ENCODE measurements at regions not wholly inside any gene's neighbourhood (a gene's known extent, or its start where the extent isn't known, plus 50 kb on each side); places are given as distances from the start of the nearest gene placed in this dataset.

DNA sequence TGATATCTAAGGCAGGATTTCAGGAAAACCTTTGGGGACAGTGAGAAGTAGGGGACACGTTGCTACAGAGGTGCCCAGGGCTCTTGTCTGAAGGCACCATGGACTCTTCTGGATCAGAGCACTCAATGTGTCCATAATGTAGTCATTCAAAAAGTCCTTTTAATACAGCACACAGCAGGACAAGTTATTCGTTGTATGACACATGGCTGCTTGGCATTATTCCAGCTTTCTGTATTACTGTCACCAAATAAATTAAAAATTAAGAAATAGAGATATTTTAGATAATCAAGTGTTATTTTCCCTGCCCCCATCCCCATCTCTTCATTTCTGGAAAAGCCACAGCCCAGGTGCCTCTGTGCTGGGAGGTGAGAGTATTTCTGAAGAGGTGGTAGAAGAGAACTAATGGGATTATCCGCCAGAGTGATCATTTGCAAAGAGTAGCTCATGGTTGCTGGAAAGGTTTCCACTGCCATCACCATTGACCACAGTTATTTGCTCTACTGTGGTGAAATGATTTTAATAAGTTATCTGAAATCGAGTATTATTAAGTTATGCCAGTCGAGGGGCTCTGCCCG is 83.0 kb downstream of the CXCL12 start:
- DNase-seq (ENCODE audit: low read depth), result peak; percentile 55

DNA sequence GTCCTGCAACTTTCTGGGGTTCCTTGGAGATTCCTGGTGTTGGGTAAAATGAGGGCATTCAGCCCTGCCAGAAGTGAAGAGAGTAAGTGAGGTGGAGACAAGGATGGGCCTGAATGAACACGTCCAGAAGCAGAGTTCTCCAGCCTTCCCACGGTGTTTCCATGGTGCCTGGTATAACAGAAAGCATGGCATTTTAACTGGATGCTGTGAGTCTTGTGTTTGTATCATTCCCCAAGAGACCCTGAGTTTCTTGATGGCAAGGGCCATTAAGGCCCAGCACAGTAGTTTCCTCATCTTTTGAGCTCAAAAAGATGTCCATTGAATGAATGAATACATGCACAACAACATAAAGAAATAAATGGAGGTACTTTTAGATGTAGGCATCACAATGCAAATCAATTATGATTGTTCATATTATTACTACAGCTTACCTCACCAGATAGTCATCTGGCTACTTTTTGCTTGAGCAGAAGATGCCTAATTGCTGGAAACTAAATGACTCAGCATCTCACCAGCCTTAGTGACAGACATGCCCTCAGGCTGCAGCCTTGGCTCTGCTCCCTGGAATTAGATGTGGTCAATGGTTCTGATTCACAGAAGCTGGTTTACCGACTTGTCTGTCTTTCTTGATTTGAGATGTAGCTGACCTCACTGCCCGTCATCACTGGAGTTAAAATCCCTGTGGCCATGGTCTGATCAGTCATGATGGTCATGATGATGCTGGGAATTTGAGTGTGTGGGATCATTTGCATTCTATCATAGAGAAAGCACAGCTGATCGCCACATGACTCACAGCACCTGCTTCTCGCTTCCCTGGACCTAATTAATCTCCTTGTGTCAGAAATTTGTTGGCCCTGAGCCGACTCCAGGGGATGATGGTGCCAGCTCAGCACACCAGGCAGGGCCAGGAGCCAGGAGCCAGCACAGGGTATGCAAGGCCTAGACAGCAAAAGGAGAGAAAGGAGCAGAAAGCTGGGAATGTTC is 83.9 kb downstream of the CXCL12 start:
- peak; percentile 100 for DNase-seq (ENCODE audit: low read depth)

DNA sequence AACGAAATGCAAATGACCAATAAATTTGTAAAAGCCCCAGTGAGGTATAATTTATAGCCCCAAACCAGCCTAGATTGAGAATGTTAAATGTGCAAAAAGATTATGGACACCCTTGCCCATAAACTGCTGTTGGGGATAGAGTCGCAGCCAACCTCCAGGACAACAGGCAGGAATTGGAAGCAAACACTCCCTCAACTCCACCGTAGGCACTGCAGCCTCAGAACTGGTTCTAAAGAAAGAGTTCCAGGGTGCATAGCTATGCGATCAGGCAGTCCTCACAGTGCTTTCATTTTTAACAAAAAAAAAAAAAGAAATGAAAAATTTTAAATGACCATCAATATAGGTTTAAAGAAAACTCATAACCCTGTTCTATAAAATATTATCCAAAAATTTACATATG is 86.2 kb downstream of the CXCL12 start:
- DNase-seq (ENCODE audit: low read depth), result no peak

DNA sequence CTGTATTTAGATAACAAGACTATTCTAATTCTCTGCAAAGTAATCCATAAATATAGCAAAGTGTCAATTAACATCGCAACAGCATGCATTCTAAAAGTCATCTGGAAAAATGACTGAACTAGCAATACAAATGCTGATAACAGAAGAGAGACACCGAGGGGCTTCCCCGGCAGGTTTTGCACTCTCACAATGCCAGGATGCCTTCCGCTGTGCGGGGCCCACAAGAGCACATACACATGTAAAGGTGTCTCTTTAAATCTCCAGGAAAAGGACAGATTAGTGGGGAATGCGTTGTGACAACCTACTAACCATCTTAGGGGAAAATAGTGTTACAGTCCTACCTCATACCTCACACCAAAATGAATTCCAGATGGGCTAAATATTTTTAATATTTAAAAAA is 86.9 kb downstream of the CXCL12 start:
- no peak for DNase-seq (ENCODE audit: low read depth)

DNA sequence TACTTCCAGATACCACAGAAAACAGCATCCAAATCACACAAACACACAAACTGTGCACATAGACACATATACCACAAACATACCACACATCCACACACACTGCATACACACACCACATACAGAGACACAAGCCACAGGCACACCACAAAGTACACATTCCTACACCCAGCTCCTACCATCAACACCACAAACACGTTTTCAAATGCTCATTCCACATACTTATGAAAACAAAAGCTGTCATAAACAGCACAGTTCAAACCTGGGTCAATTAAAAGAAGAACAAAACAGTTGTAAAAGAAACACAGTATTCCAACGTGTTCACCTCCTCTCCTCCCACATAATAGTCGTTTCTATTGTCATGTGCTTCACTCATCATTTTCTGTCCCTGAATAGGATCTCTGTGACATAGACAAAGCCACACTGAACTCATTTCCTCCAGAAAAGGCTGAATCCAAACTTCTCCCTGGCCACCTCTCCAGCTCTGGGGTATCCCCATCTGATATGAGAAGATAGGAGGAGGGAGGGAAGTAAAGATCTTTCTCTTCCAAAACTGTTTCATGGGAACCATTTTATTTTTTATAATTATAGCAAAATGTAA is 89.2 kb downstream of the CXCL12 start:
- peak; percentile 72 for DNase-seq (ENCODE audit: low read depth)

DNA sequence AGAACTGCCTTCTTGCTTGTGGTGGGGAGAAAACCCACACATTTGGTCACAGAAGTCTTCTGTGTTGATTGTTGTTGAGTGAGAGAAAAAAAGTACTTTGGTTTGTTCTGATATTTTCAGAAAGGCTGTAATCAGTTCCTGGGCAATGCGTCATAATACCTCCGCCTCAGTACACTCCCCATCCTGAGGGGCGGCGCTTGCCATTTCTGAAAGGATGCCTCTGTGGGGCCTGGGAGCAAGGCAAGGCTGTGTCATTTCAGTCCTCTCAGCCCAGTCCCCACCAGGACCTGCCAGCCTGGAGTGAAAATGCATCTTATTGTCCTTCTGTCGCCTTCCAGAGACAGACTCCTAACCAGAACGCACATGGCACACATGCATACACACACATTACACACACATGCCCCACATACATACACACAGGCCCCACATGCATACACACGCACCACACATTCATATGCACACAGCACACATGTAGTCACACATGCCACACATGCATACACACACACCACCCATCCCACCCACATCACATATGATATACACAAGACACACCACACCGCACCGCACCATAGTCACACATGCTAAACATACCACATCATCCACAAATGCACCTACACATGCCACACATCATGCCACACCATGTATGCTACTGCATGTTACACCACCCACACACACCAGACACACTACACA is 90.0 kb downstream of the CXCL12 start:
- DNase-seq (ENCODE audit: low read depth), result peak; percentile 88

DNA sequence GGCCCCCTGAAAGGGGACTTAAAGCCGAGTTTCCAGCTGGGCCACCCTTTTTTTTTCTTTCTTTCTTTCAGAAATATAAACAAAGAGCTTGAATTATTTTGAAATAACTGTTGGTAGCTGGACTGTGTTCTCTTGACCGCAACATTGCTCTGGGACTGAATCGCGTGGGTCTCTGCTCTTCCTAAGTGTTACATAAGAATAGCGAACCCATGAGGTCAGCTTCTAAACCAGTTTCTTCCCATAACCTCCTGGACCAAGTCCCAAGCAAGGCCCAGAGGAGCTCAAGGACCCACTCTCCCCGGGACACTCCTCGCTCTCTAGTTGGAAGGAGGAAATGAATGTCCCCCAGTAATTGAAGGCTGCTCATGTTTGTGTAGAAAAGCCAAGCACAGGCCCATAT is 91.1 kb downstream of the CXCL12 start:
- DNase-seq (ENCODE audit: low read depth), result peak; percentile 96

DNA sequence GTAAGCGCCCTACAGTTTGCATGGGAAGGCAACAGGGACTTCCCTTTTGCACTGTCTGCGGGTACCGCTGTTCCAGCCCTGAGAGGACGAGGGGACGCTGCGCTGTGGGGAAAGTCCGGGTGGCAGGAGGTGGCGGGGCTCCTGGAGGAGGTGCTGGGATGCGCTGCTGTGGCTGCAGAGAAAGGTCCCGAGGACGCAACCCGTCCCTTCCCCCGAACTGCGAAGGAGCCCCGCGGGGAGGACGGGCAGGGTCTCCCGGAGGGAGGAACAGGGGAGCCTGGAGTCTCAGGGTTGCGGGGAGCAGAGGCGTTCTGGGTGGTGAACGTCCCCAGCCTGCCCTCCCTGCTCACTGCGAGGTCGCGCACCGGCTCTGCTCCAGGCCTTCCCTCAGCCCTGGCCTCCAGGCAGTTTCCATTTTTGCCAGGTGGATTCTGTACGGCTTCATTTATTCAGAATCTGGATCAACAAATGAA is 91.6 kb downstream of the CXCL12 start:
- DNase-seq (ENCODE audit: low read depth), result peak; percentile 62

DNA sequence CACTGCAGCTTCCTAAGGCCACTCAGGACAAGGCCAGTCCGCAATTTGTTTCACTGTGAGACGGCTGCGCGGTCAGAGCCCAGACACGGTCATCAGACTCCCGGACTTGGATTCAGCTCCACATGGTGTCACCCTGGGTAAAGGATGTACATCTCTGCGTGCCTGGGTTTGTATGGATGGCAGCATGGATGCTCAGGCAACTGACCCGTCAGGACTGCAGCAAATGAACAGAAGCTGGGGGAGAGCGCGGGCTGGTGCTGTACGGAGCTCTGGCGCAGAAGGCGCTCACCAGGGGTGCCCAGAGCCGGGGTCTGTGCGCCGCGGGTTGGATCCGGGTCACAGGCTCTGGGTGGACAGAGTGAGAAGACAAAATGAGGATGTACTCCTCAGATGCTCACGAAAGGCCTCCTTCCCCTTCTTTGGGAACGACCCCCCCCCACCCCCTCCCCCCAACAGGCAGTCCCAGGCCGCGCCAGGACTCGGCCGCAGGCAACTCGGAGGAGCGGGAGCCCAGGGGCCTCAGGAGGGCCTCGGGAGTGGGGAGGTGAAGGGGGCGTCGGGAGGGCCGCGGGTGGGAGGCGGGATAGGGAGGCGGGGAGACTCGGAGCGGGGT is 92.4 kb downstream of the CXCL12 start:
- peak; percentile 59 for DNase-seq (ENCODE audit: low read depth)

DNA sequence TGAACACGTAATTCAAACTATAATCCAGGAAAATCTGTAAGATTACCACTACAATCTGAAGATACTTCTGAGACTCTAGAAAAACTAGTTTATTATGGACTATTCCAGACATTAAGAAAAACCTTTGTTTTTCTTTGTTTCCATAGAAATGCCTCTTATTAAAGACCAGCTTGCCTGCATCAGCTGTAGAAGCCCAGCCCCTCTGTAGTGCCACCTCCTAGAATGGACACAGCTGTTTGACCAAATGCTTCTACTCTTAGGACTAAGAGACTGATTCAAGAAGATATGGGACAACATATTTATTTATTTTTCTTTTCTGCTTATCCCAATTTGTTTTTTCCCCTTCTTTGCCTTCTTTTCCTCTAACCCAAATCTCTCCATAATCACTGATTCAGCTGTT is 93.8 kb downstream of the CXCL12 start:
- DNase-seq (ENCODE audit: low read depth), result no peak

DNA sequence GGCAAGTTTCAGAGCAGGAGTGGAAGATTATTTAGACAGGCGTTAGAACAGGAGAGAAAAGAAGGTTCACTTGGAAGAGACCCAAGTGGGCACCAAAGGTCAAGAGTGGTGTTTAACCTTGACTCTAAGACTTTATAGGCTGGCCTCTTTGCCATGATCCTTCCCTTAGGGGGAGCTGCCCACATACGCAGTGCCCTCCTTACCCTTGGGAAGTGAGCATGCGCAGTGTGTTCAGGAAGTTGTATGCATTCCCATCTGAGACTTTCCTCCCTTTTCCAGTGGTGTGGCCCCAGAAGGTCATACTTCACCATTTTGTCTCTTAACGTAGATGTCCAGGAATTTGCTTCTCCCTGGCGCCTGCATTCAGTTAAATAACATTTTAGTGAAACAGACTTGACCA is 95.8 kb downstream of the CXCL12 start:
- DNase-seq (ENCODE audit: low read depth), result no peak

DNA sequence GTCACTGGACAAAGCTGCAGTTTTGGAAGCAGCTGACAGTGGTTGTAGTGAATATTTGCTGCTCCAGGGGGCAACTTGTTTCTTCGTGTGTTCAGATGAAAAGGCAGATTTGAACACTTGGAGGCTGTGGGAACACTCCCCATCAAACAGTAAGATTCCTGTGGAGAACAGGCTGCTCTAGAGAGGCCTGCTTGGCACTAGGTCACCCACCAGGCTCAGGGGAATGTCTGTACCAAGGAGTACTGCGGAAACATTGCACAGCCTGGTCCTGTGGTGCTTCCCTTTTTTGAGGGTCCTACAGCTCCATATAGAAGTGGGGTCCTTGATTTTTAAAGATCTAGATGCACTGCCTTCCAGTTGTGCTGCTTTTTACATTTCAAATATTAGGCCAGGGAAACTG is 97.5 kb downstream of the CXCL12 start:
- DNase-seq (ENCODE audit: low read depth), result no peak

DNA sequence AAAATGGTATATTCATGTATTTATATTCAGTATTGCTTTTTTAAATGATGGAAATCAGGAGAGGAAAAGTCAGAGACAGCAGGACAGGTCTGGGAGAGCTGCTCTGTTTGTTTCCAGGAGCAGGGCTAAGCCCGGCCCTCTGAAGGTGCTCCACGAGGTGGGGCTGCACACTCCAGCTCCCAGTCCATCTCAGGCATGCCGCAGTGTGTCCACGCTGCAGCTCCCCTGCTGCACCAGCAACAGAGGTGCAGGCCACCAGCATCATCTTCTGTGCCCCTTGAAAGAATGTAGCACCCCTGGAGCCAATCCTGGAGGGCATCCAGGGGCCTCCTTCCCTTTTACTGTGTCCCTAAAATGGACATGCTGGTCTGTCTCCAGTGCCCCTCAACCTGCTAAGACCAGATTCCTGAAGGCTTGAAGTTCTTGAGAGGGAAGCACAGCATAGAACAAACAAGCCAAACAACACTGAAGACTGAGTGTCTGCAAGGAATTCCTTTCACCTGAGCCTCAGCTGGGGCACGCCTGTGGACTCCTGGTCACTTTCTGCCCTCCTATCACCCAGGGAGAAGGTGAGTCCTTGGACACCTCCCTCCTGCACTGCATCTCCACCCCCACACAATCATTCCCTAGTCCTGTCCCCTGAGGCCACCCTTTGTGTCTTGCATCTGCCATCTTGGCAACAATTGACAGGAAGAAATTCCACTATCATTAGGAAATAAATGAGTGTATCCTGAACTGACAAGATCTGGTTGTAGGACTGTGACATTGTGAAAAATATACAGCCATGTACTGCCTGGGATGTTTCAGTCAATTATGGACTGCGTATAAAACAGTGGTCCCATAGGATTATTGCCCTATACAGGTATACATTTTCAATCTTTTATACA is 100.5 kb downstream of the CXCL12 start:
- DNase-seq (ENCODE audit: low read depth), result no peak

DNA sequence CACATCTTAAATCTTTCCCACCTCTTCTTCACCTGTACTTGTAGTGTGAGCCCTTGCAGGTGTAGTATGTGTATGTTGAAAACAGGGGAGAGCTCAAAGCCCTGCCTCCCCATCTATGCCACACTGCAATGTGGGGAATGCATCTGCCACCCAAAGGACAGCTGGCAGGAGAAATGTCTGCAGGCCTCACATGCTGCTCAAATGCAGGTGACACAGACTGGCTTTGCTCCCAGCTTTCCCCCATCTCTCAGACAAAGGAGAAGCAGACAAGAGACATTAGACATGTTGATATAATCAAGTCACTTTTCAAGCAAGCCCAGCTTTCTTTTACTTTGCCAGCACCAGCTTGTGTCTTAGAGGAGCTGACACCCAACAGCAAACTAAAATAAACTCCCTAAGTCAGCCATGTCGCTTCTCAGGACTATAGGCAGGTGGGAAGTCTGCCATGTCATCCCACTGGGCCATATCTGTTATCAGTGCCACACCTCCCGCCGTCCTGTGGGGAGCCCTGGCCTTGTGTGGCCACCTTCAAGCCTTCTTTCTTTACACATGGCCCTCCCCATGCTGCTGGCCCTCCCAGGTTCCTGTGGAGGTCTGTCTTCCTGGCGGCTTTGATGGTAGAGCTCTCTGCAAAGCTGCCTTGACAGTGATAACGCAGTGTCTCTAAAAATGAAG is 102.1 kb downstream of the CXCL12 start:
- DNase-seq (ENCODE audit: low read depth), result no peak

DNA sequence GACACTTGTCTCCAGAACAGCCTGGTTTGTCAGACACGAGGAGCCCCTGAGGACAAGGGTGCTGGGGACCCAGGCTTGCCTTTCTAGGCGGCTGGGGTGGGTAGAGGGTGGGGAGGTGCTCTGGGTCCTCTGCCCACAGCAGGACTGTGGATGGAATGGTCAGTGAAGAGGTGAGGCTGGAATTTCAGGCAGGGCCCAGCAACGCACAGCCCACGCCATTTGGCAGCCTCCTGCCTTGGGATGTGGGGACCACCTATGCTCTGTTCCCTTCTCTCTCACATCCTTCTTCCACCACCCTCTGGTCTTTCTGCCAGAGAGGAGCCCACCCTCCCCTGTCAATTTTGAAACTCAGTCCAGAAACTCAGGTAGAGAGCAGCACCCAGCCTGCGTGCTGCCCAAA is 103.2 kb downstream of the CXCL12 start:
- no peak for DNase-seq (ENCODE audit: low read depth)

DNA sequence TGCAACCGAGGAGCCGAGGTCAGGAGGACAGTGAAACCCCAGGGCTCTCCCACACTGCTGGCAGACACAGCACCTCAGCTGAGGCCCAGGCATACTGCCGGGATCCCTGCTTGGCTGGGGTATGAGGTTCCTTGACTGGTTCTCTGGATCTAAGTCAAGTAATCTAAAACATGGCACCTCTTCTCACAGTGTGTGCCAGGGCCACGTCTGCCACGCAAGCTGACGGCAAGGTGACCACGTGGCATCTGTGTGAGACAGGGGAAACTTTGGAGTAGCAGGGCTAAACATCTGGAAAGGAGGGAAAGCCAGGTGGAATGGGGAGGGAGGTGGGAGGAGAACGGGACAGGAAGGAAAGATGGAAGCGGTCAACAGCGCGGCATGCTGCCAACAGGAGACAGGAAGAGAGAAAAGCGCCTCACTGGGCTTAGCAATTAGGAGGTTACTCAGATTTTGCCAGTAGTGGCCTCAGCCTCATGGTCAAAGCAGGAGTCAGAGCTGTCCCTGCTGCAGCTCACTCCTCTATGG is 103.7 kb downstream of the CXCL12 start:
- peak; percentile 70 for DNase-seq (ENCODE audit: low read depth)

DNA sequence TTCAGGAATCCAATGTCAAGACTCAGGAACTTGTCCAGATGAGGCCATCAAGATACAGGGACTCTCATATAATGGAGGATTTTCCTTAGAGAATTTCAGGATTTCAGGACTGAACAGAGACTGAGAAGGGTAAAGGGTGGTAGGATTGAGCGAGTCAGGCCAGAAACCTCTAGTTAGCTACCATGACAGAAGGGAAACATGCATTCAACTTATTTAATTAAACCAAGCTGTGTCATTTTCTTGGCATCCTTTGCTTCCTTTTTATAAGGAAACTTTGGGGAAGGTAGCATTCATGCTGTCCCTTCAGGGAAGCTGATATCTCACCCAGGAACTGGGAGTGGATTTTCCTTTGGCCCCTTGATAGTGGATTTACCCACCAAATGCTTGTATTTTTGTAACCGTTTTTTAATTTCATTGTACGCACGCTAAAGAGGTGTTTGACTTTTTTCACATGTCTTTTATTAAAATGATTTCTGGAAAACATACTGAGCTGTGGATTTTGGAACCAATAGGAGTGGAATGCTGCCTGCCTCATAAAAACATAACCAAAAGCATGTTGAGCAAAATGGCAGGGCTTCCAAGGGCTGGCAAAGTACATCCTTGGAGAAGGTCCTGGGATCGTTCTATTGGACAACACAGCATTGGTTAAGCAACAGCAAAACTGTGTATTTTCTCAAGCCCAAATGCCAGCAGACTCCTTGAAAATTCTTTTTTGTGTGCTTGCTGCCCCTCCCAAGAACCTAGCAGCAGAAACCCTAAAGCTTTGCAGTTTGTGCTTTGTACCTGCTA is 104.5 kb downstream of the CXCL12 start:
- no peak for DNase-seq (ENCODE audit: low read depth)

DNA sequence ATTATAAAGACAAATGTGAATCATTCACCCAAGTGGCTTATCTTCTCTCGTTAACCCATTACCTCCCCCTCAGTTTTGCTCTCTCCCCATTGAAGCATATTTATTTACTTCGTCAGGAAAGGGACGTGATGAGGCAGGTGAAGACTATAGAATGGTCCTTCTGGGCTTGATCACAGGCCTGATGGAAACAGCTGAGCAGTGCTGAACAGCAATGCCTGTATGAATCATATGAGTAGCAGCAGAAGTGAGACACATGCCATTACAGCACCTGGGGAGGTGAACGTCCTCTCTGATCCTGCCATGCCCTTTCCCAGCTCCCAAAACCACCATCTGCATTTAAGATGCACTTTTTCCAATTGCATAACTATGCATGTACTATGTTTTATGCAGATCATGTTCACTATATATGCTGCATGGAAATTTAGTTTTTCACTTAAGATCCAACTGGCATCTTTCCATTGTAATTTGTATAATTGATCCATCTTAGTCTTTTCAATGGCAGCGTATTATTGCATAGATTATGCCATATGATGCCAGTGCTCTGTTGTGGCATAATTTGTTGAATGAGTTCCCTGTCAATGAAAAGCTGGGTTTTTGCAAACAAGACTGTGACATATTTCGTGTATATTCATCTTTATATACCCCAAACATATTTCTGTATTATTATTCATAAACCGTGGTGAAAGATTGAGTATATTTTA is 105.3 kb downstream of the CXCL12 start:
- no peak for DNase-seq (ENCODE audit: low read depth)

Measured in M059J (cell line).